Rectal smooth muscle tissue (tissue), 1 donor: ENCODE measurements at regions not wholly inside any gene's neighbourhood (a gene's known extent, or its start where the extent isn't known, plus 50 kb on each side); places are given as distances from the start of the nearest gene placed in this dataset.
"Not testable (repeated sequence)": the region's sequence is repeated elsewhere in the genome, so short reads cannot be mapped to it uniquely, and the experiment has no call there.

Experiments
- H3K27ac ChIP-seq: one replicate; pipeline ENCODE4 v1.7.0; 2013; ENCODE audit warnings: low read depth, low read length, inconsistent platforms
- H3K27me3 ChIP-seq: one replicate; pipeline ENCODE4 v1.7.0; 2013; ENCODE audit warnings: low read length; ENCODE audit not compliant: control insufficient read depth, insufficient read depth
- H3K36me3 ChIP-seq: one replicate; pipeline ENCODE4 v1.7.0; 2013; ENCODE audit warnings: low read length; ENCODE audit not compliant: control insufficient read depth, insufficient read depth
- H3K4me1 ChIP-seq: one replicate; pipeline ENCODE4 v1.7.0; 2013; ENCODE audit warnings: low read length; ENCODE audit not compliant: control insufficient read depth, insufficient read depth
- H3K4me3 ChIP-seq: one replicate; pipeline ENCODE4 v1.7.0; 2013; ENCODE audit warnings: low read length
- H3K9ac ChIP-seq: one replicate; pipeline ENCODE4 v1.7.0; 2013; ENCODE audit warnings: low read length

DNA sequence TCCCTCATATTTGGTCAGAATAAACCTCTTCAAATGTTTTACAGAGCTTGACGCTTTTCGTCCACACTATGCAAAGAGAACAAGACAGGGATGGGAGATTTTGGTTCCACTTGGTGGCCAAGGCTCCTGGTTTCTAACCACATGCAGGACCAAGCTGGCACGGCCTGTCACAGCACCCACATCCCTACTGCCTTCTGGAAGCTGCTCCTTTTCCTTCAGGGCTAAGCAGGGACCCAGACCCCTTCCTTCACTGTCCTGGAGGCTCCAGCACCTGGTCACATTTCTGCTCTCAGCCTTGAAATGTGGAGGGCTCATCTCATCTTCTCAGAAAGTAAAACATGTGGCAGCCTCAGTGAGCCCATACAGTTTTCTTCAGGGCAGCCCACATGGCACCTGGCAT, 50.4 kb upstream of the ARHGEF7 start:
- no peaks in the 10 kb centered on the region for H3K4me1 ChIP-seq
- H3K27me3 ChIP-seq: no peaks in the 10 kb centered on the region
- no peak overlapping the region for H3K27ac ChIP-seq
- no peak overlapping the region for H3K4me3 ChIP-seq
- H3K9ac ChIP-seq: no peak overlapping the region
- no peaks in the 10 kb centered on the region for H3K36me3 ChIP-seq

GRCh38 chr13:111062966-111063365, 52.1 kb upstream of the ARHGEF7 start:
- no peak overlapping the region for H3K4me3 ChIP-seq
- no peak overlapping the region for H3K27ac ChIP-seq
- no peaks in the 10 kb centered on the region for H3K4me1 ChIP-seq
- H3K36me3 ChIP-seq: no peaks in the 10 kb centered on the region
- H3K9ac ChIP-seq: no peak overlapping the region
- no peaks in the 10 kb centered on the region for H3K27me3 ChIP-seq

DNA sequence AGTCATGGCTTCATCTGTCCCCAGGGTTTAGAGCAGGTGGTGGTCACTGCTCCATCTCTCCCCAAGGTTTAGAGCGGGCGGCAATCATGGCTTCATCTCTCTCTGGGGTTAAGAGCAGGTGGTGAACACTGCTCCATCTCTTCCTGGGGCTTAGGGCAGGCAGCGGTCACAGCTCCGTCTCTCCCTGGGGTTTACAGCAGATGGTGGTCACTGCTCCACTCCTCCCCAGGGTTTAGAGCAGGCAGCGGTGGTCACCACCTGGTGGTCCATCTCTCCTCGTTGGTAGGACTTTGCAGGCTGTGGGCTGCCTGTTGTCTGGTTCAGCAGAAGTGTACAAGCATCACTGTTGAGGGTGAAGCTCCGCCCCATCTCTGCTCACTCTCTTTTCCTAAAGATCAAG, 52.8 kb upstream of the ARHGEF7 start:
- Histone ChIP-seq H3K27ac (no peak overlapping the region), H3K36me3 (no peaks in the 10 kb centered on the region), H3K4me3 (no peak overlapping the region), H3K4me1 (no peaks in the 10 kb centered on the region), H3K9ac (no peak overlapping the region), H3K27me3 (no peaks in the 10 kb centered on the region)

- Histone ChIP-seq H3K27ac (no peak overlapping the region), H3K9ac (no peak overlapping the region), H3K36me3 (no peaks in the 10 kb centered on the region), H3K4me3 (no peak overlapping the region), H3K4me1 (no peaks in the 10 kb centered on the region), H3K27me3 (no peaks in the 10 kb centered on the region)
These were observed 53.6 kb upstream of the ARHGEF7 start for GRCh38 chr13:111061358-111062045.

DNA sequence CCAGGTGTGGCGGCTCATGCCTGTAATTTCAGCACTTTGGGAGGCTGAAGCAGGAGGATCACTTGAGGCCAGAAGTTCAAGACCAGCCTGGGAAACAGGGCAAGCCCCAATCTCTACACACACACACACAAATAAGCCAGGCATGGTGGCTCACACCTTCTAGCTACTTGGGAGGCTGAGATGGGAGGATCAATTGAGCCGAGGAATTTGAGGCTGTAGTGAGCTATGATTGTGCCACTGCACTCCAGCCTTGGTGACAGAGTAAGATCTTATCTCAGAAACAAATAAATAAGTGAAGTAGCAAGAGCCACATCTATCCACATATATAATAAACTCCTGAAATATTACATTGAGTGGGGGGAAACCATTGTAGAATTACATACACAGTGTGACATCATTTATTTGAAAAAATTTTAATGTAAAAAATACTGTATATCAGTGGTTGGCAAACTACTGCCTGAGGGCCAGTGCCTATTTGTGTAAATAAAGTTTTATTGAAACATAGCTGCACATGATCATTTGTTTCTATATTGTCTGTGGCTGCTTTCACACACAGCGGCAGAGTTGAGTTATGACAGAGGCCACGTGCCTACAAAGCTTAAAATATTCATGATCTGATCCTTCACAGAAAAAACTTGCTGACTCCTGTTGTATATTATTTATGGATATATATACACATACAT, 54.7 kb upstream of the ARHGEF7 start:
- H3K4me1 ChIP-seq: no peaks in the 10 kb centered on the region
- H3K27me3 ChIP-seq: no peaks in the 10 kb centered on the region
- no peak overlapping the region for H3K9ac ChIP-seq
- H3K4me3 ChIP-seq: no peak overlapping the region
- no peaks in the 10 kb centered on the region for H3K36me3 ChIP-seq
- no peak overlapping the region for H3K27ac ChIP-seq

DNA sequence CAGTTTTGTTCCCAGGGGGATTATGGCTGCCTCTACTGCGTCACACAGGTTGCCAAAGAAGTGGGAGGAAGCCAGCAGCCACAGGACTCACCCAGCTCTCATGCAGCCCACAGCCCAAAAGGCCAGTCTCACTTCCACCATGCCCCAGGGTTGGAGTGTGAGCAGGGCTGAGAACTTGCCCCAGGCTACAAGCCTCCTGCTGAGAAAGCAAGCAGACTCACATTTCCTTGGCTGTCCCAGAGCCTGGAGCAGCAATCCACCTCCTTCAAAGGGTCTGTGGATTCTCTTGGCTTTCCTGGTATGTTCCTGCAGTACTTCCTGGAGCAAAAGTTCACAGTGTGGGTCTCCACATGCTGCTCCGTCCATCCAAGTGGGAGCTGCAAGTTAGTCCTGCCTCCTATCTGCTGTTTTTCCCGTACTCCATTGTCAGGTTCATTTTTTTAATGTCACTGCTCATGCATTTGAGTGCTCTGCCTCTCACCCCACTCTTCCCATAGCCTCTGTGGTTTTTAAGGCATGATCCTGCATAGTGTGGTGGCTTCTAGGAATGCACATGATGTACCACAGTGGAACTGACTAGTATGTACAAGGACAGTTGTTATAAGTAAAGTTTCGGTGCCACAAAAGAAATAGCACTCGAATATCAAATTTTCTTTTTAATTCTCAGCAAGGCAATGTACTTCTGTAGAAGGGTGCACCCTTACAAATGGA, 56.2 kb upstream of the ARHGEF7 start:
- H3K9ac ChIP-seq: no peak overlapping the region
- H3K27ac ChIP-seq: no peak overlapping the region
- H3K4me1 ChIP-seq: no peaks in the 10 kb centered on the region
- H3K27me3 ChIP-seq: no peaks in the 10 kb centered on the region
- no peak overlapping the region for H3K4me3 ChIP-seq
- H3K36me3 ChIP-seq: no peaks in the 10 kb centered on the region

GRCh38 chr13:111058339-111058738, 56.8 kb upstream of the ARHGEF7 start:
- H3K36me3 ChIP-seq, H3K27me3 ChIP-seq, H3K9ac ChIP-seq, H3K4me1 ChIP-seq, H3K27ac ChIP-seq, H3K4me3 ChIP-seq: not testable (repeated sequence)

DNA sequence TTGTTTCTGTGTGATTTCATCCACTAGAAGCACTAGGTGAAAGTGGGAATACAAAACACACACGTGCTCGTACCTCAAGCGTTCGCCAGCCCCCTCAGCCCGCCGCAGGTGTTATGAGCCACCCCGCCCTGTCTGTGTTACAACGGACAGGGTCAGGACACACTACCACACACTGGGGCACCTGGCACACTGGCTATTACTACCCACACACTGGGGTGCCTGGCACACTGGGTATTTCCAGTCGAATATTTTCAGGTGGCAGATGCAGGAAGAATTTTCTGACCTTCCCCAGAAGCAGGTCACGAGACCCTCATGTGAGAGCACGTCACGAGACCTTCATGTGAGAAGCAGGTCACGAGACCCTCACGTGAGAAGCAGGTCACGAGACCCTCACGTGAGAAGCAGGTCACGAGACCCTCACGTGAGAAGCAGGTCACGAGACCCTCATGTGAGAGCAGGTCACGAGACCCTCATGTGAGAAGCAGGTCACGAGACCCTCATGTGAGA, 63.3 kb upstream of the ARHGEF7 start:
- H3K36me3 ChIP-seq, H3K9ac ChIP-seq, H3K4me3 ChIP-seq, H3K4me1 ChIP-seq, H3K27me3 ChIP-seq, H3K27ac ChIP-seq: not testable (repeated sequence)

- Histone ChIP-seq H3K4me3 (no peak overlapping the region), H3K36me3 (no peaks in the 10 kb centered on the region), H3K27me3 (no peaks in the 10 kb centered on the region), H3K4me1 (no peaks in the 10 kb centered on the region), H3K27ac (no peak overlapping the region), H3K9ac (no peak overlapping the region)
These were observed 63.9 kb upstream of the ARHGEF7 start for GRCh38 chr13:111051041-111051725.

GRCh38 chr13:111050539-111050879, 64.6 kb upstream of the ARHGEF7 start:
- H3K27me3 ChIP-seq: no peaks in the 10 kb centered on the region
- H3K4me3 ChIP-seq: no peak overlapping the region
- H3K36me3 ChIP-seq: no peaks in the 10 kb centered on the region
- H3K4me1 ChIP-seq: no peaks in the 10 kb centered on the region
- H3K9ac ChIP-seq: no peak overlapping the region
- no peak overlapping the region for H3K27ac ChIP-seq

- H3K27me3 ChIP-seq: no peaks in the 10 kb centered on the region
- peak overlapping the region; percentile 11 for H3K4me3 ChIP-seq
- no peak overlapping the region for H3K9ac ChIP-seq
These were observed 65.1 kb upstream of the ARHGEF7 start for GRCh38 chr13:111049791-111050538.

GRCh38 chr13:111048387-111048786, 66.7 kb upstream of the ARHGEF7 start:
- H3K27ac ChIP-seq: no peak overlapping the region
- H3K27me3 ChIP-seq: no peaks in the 10 kb centered on the region
- H3K36me3 ChIP-seq: no peaks in the 10 kb centered on the region
- H3K4me3 ChIP-seq: no peak overlapping the region
- H3K4me1 ChIP-seq: no peaks in the 10 kb centered on the region
- H3K9ac ChIP-seq: no peak overlapping the region

More at GRCh38 chr13:111049791-111050538, 65.1 kb upstream of the ARHGEF7 start:
- H3K4me1 ChIP-seq: no peaks in the 10 kb centered on the region
- no peaks in the 10 kb centered on the region for H3K36me3 ChIP-seq
- no peak overlapping the region for H3K27ac ChIP-seq
